NCI-H748 (cell line): ENCODE measurements at regions not wholly inside any gene's neighbourhood (a gene's known extent, or its start where the extent isn't known, plus 50 kb on each side); places are given as distances from the start of the nearest gene placed in this dataset.
A peak's percentile ranks its signal among the peaks of the same experiment; 100 is the strongest.

ENCODE experiments used
- DNase-seq: peaks from one replicate; lab custom pipeline; 2025; ENCODE audit not compliant: unreplicated experiment; lab: John Stamatoyannopoulos, UW

DNA sequence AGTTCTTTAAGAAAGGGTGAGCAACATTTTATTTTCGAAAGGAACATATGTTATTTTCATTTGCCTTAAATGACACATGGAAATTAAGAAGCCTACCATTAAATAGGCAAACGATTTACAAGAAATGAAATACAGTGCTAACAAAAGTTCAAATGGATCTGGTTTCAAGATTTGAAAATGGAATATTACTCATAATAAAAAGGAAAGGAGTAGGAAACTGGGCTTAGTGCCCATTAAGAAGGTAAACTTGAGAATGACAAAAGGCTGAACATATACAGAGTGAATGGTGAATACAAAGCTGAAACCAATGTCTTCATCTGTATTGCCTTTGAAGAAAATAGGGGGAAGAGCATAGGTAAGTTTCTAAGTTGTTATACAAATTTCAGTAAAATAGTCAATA lies 974.2 kb upstream of the C9orf72 start:
- no peak for DNase-seq

DNA sequence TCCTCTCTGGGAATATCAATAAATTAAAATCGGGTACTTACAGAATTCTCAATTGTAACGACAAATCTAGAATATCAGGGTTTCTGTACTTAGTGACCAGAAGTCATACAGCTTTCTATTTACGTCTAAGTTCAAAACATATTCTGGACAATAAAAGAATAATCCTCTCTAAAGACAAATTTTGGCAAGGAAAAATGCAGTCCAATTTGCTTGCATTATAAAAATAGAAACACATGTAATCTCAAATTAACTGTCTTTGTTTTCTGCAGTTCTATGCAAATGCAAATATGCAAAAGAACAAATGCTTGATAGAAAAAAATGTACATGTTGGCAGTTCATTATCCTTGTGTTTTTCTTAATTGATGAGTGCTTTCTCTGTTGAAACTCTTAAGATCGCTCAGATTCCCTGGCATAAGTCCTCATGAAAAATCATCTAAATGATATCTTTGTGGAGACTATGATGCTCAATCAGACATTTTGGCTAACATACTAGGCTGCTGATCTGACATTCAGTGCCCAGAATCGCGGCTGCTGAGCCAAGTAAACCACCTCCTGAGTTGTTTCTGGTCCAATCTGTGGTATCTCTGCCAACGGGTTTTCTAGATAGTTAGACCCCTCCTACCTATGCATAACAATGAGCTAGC lies 990.1 kb upstream of the C9orf72 start:
- no peak for DNase-seq

DNA sequence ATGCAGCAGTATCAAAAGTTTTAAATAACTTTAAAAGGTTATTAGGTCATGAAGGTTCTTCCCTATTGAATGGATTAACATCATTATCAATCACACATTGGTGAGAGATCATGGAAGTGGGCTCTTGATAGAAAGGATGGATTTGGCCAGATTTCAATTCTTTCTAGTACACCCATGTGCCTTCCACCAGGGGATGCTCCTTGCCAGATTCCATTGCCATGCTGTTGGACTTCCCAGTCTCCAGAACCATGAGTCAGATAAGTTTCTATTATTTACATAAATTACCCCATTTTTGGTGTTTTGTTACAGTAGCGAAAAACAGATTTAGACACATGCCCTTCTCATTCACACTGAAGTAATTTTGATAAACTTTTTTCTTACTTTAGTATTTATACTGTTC lies 1010.6 kb upstream of the C9orf72 start:
- DNase-seq: no peak

DNA sequence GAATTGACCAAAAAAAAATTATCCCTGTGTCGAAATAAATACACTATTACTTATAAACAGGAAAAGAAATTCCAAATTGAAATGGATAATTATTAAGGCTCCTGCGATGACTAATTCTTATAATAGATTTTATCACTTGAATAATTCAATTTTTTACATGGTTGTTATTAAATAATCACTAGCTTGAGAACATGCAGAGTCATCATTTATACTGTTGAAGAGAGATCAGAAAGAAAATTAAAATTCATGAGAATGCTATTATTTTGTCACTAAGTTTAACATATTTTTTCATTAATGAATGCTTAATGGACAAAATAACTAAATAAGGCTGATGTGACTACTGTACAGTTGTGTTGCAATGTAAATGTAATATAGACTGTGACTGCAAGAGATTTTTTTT lies 1011.3 kb upstream of the C9orf72 start:
- no peak for DNase-seq

DNA sequence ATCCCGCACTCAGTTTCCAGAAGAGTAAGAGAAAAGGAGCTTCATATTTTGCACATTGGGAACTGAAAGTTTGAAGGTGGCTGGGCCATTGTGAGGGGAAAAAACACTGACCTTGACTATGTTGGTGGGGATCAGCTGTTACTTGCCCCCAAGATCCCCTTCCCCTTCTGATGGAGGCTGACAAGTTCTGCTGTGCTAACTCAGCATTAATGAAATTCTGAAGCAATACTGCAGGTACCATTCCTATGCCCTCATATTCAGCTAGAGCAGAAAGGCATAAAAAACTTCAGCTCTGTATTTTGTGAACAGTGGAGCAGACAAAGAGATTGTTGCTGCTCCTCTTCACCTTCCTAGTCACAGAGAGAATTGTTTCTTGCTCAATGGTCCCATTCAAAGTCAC lies 1013.8 kb upstream of the C9orf72 start:
- no peak for DNase-seq

DNA sequence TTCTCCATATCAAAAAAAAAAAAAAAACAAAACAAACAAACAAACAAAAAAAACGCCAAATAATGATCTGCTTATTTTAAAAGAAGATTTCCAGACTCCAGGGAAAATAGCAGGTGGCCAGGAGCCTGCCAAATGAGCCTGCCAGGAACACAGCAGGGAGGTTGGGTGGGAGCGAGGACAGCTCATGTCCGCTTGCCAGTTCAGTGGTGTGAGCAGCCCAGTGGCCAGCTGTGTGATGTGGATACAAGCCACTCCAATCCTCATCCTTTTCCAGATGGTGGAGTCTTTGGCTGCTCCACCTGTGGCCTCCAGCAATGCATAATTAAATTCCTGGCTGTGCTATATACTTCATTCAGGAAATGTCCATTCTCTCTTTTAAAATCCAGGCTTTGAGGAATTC lies 1025.1 kb upstream of the C9orf72 start:
- peak; percentile 62 for DNase-seq

DNA sequence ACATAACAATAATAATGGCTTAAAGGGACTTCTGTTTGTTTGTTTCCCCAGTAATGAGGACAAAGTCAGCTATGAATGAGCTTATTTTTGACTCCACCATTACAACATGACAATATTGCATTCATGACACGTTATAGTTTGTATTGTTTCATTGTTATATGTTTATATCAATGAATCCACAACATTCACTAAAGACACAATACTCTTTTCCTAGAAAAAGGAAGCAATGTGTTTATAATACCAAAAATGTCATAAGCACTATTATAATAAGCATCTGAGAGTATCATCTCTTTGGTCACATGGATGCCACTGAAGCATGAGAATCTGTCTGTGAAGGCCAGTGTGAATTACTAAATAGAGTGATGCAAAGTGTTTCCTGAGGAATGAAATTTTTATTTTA lies 1026.9 kb upstream of the C9orf72 start:
- DNase-seq: no peak

DNA sequence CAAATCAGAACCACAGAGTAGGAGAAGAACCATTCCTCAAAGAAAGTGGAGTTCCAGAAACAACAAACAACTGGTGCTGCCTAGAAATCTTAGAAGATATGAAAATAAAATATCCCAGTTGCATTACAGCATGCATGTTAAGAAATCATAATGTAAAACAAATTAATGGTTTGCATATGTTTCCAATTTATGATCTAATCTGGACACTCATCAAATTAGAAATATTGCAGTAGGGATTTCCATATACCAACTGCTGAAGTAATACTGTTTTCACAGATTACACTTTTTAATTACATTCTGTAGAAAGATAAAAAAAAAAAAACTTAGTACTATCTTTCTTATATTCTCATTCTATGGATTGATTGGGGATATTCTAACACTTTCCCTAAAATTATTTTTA lies 1034.6 kb upstream of the C9orf72 start:
- DNase-seq: no peak

DNA sequence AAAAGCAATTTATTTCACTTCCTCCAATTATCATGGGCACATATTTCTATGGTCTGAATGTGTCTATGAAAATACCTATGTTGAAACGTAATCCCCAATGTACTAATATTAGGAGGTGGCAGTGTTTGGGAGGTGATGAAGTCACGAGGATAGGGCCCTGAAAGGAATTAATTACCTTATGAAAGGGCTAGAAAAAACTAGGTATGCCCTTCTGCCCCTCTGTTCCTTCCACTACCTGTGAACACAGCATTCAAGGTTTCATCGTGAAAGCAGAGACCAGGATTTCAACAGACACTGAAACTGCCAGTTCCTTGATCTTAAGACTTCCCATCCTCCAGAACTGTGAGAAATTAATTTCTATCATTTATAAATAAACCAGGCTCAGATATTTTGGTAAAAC lies 1037.1 kb upstream of the C9orf72 start:
- no peak for DNase-seq

DNA sequence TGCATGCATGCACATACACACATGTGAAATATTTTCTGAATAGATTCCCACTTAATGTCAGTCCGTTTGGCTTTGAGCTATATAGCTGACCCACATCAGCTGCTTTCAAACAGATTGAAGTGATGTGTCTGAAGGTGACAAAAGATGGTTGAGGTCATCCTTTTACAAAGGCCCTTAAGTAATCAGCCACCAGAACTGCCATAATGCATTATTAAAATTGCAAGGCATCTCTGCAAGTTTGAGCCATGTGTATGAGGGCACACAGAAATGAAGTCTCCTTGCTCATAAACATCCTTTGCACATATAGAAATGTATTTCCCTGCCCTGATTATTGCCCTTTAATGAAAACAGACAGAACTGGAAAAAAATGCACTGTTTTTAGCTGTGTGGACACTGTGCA lies 1043.0 kb upstream of the C9orf72 start:
- DNase-seq: peak; percentile 14

DNA sequence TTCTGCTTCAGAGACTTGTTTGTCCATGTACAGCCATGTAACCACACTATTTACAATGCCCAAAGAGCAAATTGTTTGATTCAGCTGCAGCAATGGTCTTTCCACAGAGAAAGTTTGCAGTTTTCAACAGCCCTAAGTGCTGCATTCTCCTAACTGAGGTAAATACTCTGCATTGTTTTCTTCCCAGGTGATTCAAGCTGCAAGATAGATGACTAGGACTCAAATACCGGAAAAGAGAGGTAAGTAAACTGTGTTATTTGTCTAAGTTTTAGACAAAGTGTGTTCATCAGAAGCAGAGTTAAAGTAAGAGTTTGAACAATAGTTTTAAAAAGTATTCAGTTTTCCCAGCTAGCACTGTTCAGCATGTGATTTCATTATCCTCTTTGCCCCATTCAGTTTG lies 1046.7 kb upstream of the C9orf72 start:
- DNase-seq: no peak

DNA sequence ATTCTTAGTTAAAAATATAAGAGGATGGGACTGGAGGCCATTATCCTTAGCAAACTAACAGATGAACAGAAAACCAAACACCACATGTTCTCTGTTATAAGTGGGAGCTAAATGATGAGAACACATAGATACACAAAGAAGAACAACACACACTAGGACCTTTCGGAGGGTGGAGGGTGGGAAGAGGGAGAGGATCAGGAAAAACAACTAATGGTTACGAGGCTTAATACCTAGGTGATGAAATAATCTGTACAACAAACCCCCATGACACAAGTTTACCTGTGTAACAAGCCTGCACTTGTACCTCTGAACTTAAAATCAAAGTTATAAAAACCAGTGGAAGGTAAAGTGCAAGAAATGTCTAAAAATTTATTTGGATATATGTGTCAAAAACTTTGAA lies 1047.4 kb upstream of the C9orf72 start:
- no peak for DNase-seq

DNA sequence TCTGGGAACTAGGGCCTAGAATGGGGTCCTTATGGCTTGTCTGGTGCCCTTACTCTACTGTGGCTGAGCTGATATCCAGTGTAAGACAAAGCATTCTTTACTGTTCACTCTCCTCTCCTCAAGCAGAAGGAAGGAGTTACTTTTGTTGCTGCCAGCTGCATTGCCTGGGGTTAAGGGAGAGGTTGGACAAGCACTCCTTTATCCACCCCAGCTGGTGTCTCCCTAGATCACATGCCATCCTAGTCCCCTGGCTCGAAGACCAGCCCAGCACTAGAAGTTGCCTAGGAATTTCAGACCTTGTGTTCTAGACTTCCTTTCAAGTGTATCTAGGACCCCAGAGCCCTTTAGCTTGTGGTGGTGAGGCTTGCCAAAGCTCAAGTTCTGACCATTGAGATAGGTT lies 1051.5 kb upstream of the C9orf72 start:
- DNase-seq: no peak

DNA sequence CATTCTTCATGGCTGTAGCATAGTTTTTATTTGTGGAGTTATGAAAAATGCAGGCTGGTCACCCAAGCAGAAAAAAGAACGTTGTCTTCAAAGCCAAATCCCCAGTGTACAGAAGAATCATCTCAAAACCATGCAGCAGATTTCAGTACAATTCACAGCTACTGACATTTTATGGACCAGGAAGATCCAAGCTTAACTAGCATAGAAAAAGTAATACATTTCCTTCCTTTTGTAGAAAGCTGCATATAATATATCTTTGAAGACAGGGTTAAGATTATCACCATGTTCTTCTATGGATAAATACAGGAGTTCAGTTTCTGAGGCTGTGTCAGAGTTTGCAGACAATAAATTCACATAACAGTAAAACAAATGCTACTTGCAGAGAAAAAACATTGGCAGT lies 1054.8 kb upstream of the C9orf72 start:
- DNase-seq: no peak

DNA sequence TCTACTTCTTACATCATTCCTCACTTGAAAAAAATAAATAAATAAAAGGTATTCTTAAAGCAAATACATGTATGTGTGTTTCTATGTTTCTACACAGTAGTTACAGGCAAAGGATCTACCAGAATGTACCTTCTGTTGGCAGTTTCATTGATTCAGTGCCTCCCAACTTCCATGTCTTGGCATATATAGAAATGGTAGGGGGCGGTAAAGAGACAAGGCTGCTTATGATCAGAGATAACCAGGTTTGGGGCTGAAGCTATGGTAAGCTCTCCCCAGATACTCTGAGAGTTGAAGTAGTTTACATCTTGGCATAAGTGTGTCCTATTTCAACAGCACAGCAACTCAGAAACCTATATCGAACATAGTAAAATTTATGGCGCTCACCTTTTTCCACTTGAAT lies 1075.4 kb upstream of the C9orf72 start:
- peak; percentile 31 for DNase-seq

DNA sequence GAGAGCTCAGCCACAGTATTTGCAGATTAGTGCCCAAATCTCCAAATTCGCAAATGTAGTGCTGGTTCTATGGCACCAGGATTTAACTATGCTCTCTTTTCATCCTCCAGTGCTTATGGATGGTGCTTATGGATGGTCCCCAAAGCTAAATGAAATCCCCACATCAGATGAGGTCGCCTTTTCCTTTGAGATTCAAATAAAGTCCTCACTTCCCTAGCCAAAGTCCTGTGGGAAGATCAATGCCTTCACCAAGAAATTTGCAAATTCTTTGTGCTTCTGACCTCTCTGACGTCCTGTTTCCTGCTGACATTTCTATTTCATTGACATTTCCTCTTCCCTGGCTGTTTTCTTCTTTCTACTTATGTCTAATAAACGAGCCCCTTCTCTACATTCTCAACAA lies 1077.0 kb upstream of the C9orf72 start:
- no peak for DNase-seq

DNA sequence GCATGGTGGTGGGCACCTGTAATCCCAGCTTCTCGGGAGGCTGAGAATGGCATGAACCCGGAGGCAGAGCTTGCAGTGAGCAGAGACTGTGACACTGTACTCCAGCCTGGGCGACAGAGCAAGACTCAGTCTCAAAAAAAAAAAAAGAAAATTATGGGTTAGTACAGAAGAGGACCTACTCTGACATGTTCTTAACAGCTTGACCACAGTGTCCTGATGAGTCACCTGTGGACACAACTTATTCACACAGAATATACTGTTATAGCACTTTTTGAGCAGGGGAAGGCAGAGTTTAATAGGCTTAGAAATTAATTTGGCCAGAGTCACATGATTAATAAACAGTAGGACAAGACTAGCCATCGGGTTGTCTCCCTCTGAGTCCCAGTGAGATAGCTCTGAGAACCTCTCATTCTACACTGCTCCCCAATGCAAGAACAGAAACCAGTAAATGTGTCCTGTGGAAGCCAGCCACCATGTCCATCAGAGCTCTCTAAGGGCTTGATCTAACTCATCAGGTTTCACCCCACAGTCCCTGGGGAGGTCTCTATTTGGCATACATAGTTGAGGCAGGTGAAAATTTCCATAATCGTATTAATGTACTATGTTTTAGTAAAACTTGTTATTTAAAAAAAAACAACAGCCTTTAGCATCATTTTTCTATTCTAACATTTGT lies 1077.9 kb upstream of the C9orf72 start:
- DNase-seq: no peak

DNA sequence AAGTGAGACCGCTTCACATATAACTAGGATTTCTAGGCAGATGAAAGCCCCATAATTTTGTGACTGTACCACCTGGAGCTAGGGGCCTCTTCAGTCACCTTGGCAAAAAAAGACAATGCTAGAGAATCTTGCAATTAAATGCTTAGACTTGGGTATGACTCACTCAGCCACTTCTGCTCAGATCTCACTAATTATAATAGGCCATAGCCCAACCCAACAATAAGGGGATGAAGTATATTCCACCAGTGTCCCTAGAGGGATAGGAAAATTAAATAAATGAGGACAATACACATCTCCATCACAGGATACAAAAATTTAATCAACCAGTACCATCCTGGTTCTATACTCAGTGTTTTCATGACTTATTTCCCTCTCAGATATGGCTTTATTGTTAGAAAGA lies 1079.9 kb upstream of the C9orf72 start:
- no peak for DNase-seq

DNA sequence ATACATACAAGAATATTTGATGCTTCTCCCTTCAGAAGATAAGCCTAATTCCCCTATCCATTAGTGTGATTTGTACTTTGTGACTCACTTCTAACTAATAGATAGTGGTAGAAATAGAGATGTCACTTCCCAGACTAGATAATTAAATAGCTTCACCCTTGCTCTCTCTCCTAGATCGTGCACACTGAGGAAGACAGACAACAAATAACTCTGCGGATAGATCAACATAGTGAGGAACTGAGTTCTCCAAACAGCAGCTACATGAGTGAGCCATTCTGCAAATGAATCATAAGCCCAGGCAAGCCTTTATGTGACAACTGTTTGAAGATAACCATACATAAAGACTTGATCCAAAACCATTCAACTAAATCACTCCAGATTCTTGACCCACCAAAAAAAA lies 1083.4 kb upstream of the C9orf72 start:
- no peak for DNase-seq

DNA sequence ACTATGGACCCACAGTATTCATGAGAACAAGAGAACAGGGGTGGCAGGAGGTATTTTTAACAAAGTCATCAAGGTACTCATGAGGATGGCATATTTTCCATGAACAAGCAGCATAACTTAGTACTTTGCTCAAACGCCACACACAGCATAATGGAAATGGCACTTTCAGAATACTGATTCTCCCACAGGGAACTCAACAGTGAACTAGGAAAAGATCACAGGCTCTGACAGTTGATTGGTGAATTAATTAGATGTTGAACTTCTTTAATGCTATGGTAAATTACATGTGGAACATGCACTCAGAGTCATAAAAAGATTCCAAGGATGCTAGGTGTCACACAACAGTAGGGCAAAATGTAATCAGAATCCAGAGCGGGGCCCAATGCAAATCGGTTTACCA lies 1088.6 kb upstream of the C9orf72 start:
- no peak for DNase-seq

DNA sequence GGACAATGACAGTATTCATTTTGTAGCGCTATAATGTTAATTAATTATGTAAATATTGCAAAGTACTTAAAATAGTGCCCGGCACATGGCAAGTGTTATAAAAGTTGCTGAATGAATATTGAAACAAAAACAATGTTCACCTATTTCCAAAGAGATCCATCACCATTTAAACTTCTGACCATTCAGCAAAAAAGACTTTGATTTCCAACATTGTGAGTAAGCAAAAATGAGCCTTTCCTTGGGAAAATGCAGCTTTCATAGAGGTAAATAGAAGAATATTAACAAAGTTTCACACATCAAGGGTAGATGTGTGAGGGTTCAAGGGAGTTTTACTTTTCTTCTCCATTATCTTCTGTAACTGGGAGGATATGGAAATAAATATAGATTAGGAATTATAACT lies 1089.4 kb upstream of the C9orf72 start:
- no peak for DNase-seq

DNA sequence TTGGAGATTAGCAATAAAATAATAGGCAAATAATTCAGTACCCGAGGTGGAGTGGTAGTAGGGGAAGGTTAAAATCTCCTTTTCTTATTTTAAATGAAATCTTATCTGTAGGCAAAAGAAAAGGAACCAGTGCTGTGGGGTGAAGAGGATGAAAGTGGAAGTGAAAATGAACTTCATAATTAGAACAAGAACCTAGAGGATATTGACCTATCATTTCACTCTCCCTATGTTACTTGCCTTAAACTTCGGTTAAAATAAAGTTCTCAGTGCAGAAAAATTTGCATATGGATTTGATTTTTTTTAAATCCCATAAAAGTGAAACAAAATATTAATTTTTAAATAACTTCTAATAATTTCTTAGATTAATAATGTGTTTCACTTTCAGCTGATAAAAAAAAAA lies 1094.9 kb upstream of the C9orf72 start:
- no peak for DNase-seq

DNA sequence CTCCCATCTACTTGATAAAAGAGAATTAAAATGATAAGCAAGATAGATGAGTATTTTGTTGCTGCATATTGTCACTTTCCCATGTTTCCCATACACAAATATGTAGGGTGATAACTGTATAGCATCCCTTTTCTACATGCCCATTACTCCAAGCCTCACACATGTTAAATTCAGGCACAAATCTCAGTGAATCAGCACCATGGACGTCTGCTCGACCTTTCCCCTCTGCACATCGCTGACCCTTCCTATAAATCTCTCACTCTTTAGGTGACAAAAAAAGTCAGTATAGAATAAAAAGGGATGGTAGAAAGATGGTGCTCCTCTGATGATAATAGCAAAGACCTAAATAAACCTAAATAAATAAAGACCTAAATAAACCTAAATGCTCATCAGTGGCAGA lies 1097.7 kb upstream of the C9orf72 start:
- DNase-seq: no peak
